HG03520 (cell line): ENCODE measurements at regions not wholly inside any gene's neighbourhood (a gene's known extent, or its start where the extent isn't known, plus 50 kb on each side); places are given as distances from the start of the nearest gene placed in this dataset.
"Not testable (repeated sequence)": the region's sequence is repeated elsewhere in the genome, so short reads cannot be mapped to it uniquely, and the experiment has no call there.

Experiments
- ATAC-seq: cut with Tn5 transposase; IDR thresholded peaks from one replicate; pipeline ENCODE4 v1.9.1; 2021; ENCODE audit warnings: mild to moderate bottlenecking, moderate library complexity; ENCODE audit not compliant: unreplicated experiment

DNA sequence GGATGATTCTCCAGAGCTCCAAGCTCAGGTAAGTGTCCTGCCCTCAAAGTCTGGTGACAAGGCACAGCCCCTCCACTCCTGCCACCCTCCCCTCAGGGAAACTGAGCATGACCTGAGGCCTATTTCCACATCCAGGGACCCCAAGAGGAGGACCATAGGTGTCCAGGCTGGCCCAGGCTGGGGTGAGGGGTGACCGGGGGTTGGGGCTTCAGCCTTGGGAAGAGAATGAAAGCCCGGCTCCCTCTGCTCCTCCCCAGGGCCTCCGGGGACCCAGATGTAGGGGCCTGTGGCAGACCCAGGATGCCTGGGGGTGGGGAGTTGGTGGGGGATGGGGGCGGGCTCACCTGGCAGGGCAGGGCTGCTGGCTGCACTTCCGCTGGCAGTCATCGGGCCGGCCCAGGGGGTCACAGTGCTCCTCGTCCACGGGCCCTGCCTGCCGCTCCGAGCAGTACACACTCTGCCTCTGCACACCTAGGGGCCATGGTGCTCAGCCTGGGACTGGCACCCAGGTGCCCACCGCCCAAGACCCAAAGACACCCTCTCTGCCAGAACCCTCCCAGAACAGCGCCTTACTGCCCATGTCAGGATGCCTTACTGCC, 116.5 kb upstream of the AKAP13 start:
- not testable (repeated sequence) for ATAC-seq

DNA sequence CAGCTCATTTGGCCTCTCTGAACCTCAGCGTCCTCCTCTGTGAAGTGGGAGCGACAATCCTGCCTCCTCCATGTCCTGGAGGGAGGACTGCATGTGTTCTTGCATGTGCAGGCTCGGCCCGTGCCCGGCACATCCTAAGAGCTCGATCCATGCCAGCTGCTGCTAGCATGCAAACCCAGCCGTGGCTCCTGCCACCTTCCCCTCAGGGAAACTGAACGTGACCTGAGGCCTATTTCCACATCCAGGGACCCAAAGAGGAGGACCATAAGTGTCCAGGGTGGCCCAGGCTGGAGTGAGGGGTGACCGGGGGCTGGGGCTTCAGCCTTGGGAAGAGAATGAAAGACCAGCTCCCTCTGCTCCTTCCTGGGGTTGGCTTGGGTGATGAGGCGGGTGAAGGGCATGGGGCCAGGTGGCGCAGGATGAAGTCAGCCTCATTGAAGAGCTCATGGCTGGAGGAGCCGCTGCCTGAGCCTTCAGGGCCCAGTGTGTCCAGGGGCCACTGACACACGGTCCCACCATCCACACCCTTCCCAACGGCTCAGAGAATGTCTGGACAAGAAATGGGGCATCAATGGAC, 115.7 kb upstream of the AKAP13 start:
- not testable (repeated sequence) for ATAC-seq

DNA sequence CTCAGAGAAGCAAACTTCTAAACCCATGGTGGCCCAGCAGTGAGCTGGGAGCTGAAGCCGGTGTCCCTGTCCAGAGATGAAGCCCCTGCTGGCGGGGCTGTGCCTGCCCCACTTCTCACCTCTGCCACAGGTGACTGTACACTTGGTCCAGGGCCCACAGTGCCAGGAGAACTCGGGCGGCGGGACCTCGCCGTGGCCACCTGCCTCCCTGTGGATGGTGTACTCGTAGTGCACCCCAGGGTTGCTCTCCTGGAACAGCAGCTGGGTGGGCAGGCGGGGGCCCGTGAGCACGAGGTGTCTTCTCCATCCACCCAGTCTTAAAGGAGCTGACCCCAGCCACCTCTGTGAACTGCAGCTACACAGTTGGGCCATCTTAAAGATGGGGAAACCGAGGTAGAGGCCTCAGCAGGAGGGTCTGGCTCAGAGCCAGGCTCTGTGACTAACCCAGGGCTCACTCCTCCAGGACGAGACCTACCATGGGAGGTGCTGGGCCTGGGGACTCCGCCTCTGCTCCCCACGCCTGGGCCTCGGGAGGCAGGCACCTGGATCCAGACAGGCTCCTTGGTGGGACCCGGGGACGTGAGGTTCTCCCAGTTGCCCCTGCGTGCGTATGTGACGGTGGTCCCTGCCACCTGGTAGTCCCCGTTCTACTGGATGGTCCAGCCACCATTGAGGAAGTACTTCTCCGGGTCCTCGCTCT, 113.1 kb upstream of the AKAP13 start:
- not testable (repeated sequence) for ATAC-seq

DNA sequence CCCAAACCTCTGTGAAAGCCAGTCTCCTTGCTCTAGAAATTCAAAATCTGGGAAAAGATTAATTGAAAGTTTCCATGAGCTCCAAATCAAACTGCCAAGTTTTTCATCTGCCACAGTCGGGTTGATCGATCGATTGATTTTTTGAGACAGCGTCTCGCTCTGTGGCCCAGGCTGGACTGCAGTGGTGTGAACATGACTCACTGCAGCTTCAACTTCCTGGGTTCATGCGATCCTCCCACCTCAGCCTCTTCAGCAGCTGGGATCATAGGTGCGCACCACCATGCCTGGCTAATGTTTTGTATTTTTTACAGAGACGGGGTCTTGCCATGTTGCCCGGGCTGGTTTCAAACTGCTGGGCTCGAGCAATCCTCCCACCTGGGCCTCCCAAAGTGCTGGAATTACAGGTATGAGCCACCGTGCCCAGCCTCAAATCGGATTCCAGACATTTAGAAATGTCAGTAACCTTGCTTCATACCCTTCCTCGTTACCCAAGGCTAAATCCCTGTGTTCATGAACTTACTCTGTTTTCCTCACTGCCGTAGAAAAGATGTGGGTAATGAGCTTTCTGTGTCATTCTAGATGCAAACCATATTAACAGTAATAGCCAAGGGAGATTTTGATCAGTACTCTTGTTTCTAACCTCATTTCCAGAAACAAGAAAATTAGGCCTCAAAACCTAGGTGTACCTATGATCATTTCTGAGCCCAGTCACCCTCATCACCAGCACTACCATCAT, 105.9 kb upstream of the AKAP13 start:
- no peak for ATAC-seq

DNA sequence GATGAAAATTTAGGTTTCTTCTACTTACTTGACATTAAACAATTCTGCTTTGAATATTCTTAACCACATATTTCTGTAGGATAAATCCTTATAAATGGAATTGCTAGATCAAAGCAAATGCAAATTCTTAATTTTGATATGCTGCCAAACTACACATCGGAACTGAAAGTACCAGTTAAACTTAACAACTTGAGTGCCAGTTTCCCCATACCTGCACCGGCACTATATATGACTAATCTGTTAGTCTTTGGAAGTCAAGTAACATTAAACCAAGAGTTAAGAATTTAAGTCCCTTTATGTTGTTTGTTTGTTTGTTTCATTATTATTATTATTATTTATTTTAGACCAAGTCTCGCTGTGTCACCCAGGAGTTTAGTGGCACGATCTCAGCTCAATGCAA, 103.9 kb upstream of the AKAP13 start:
- no peak for ATAC-seq

DNA sequence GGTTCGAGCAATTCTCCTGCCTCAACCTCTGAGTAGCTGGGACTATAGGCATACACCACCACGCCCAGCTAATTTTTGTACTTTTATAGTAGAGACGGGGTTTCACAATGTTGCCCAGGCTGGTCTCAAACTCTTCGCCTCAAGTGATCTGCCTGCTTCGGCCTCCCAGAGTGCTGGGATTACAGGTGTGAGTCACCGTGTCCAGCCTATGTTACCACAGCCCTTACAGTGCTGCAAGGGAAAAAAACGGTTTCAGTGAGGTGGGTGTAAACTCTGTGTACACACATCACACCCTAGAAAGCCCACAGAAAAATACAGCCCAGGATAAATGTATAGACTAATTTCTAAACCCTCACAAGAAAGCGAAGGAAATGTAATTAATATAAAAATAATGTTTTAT, 103.5 kb upstream of the AKAP13 start:
- no peak for ATAC-seq

DNA sequence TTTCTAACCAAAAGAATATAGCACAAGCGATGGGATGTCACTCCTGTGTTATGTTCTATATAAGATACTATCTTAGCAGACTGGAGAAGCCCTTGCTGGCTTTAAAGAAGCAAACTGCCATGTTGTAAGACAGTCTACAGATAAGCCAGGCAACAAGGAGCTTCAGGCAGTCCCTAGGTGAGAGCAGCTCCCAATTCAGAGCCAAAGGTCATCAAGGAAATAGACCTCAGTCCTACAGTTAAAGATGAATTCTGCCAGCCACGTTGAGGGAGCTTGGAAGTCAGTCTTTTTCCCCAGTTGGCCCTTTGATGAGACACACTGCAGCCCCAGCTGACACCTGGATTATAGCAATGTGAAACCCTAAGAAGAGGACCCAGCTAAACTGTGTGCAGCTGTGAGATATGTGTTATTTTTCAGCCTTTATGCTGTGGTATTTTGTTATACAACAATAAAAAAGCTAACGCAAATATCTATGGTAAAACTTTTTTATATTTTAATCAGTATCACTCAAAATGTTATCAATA, 102.5 kb upstream of the AKAP13 start:
- no peak for ATAC-seq

DNA sequence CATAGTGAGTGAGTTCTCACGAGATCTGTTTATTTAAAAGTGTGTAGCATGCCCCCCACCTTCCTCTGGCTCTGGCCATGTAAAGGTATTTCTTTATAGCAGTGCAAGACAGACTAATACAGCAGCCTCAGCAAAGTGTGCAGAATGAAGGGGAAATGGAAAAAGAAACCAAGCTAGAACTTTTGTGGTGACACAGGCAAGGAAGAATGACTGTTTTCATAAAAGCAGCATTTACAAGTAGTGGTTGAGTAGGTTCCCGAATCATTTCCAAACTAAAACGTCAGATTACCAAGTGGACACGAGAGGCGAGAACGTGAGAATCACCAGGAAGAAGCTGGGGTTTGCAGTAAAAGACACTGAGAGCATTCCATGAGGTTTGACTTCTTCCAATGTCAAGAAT, 100.2 kb upstream of the AKAP13 start:
- no peak for ATAC-seq

DNA sequence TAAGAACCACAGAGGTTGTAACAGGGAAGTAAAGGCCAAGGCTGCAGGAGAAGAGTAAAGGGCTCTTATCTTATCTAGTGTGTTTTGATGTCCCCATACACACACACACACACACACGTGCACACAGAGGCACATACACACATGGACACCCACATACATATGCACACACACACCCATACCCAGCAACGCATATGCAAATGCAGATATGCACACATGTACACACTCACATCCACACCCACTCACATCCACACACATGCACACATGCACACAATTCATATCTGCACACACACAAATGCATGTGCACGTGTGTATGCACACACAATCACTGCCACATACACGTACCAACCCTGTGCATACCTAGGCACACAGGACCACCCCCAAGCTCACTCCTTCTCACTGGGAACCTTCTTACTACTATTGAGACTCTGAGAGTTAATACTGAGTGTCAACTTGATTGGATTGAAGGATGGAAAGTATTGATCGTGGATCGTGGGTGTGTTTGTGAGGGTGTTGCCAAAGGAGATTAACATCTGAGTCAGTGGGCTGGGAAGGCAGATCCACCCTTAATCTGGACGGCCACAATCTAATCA, 99.0 kb upstream of the AKAP13 start:
- ATAC-seq = no peak

DNA sequence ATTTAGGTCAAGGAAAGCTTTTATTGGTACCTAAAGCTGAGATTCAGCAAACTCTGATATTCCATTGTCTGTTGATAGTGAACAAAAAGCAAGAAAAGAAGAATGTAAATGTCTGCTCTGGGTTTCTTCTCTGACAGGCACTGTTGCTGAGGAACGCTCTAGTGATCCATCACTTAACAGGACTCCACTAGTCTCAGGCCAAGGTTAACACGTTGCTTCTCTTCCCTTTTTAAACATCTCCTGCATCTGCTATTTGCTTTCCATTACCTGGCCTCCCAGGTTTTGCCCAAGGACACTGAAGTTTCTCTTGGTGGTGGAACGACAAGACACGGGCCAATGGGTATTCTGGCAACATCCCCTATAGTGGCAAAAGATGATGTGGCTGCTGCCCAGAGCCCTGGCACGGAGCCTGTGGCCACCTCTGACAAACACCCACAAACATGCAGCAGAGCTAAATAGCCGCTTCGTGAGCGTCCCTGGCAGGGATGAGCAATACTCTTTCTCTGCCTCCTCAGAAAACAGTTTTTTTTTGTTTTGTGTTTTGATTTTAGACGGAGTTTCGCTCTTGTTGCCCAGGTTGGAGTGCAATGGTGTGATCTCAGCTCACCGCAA, 97.8 kb upstream of the AKAP13 start:
- ATAC-seq = no peak

DNA sequence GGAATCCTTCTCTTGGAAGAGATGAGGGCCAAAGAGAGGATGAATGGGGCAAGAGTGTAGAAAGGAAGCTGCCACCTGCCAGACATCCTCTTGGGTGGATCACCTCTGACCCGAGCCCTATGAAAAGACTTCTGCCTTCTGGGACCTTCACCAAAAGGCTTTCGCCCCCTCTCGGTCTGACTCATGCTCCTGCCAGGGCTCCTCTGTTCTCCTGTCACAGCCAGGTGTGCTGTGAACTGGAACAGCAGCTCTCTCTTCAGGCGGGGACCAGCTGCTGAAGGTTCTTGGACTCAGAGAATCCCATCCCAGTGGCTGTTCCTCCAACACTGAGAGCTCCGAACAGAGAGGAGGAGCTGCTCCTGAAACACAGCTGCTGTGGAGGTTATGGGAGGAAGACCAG, 96.6 kb upstream of the AKAP13 start:
- peak; percentile 56 for ATAC-seq

DNA sequence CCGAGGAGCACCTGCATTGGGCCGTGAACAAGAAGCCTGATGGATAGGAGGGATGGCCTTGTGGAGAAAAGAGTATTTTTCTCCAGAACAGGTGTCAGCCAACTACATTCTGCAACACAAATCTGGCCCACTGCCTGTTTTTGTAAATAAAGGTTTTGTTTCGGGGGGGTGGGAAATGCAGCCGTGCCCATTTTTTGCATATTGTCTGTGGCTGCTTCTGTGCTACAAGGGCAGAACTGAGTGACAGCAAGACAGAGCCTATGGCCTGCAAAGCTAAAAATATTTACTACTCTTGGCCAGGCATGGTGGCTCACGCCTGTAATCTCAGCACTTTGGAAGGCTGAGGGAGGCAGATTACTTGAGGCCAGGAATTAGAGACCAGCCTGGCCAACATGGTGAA, 95.9 kb upstream of the AKAP13 start:
- peak; percentile 81 for ATAC-seq

DNA sequence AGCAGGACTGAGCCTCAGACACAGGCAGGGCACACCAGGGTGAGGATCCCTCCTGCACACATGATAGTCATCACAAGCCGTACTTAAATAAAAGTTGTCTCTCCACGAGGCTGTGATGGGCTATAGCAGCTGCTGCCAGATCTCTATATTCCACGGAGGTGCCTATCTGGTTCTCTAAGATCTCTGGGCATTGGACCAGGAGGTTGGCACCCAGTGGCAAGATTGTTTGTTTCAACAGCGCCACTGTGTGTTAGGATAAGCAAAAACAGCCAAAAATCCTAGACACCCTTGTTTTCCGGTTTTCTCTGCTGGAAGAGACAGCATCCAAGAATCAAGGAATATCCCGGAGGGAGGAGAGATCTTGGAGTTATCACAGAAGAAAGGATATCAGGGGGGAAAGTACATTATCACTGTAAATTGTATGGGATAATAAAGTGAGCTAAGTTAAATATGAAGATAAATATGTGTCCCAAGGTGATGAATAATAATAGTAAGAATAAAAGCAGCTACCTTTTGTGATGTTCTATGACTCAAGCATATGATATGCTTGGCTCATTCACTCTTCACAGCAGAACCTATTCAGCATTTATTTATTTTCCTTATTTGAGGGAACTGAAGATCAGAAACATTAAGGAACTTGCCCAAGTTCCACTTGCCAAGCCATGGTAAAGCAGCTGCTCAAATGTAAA, 90.6 kb upstream of the AKAP13 start:
- no peak for ATAC-seq

DNA sequence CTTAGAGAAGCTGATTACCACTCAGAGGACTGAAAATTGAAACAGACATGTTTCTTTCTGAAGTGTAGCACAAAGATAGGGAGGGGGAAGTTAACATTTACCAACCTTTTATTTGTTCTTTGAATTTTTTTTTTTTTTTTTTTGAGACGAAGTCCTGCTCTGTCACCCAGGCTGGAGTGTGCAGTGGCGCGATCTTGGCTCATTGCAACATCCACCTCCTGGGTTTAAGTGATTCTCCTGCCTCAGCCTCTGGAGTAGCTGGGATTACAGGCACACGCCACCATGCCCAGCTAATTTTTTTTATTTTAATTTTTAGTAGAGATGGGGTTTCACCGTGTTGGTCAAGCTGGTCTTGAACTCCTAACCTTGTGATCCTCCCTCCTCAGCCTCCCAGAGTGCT, 87.8 kb upstream of the AKAP13 start:
- not testable (repeated sequence) for ATAC-seq

DNA sequence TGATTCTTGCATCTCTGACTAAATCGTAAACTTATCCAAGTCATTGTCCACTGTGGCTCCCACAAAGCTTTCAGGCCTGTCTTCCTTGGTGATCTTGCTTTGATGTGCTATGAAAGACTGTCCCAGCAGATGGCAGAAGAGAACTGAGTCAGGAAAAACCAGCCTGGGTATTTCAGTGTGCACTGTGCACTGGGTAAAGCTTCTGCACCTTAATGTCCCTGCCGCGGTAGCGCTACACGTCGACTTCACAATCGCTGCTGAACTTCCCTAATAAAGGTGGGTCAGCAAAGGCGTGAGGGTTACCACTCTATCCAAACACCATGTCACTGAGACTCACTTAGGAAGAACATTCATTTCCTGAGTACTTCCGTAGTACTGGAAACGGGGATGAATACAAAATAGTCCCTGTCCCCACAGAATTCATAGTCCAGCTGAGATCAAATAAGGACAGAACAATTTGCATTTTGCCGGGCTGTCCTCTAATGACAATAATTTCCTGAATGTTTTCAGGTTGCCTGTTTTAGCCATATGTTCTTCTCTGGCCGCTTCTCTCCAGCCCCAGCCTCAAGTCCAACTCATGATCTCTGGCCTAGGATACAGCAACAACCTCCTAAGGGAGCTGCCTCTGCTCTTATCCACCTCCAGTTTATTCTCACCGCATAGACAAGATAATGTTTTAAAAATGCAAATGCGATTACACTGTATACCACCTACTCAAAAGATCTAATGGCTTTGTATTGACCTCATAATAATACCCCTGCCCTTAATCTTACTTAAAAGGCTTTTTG, 83.6 kb upstream of the AKAP13 start:
- ATAC-seq = peak; percentile 83

DNA sequence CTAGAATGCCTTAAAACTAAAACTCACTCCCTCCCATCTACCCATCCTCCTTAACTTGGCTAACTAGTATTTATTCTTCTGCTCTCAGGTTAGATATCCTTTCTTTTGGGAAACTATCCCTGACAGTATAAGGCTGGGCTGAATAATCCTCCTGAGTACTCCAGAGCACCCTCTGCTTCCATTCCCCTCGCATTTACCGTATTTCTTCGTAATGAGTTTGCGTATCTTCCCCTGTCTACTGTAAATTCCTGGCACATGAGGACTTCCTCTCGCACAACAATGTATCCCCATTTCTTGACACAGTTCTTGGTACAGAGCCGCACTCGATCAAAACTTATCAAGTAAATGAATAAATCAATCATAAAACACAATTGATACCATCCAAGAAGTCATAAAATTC, 82.9 kb upstream of the AKAP13 start:
- no peak for ATAC-seq

DNA sequence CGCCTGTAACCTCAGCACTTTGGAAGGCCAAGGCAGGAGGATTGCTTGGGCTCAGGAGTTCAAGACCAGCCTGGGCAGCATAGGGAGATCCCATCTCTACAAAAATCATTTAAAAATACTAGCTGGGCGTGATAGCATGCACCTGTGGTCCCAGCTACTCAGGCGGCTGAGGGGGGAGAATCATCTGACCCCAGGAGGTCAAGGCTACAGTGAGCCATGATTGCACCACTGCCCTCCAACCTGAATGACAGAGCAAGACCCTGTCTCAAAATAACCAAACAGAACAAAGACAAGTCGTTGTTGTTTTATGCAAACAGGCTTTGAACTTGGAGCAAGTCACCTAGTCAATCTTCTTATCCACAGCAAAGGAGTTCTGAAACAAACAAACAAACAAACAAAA, 82.0 kb upstream of the AKAP13 start:
- no peak for ATAC-seq

DNA sequence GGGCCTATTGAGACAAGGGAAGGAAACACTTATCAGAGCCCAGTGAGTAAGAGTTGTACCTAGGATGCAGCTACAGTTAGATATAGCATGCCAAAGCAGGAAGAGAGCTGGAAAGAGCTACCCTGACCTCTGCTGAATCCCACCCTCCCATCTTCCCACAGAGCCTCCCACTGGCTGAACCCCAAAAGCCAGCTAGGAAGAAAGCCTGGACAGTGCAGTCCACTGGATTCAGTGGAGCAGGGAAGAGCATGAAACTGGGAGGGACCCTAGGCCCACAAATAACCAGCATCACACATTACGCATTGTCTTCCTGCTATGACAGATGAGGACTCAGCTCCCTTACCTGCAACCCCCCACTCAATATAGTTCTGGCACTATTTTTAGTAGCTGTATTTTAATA, 81.5 kb upstream of the AKAP13 start:
- ATAC-seq = no peak

DNA sequence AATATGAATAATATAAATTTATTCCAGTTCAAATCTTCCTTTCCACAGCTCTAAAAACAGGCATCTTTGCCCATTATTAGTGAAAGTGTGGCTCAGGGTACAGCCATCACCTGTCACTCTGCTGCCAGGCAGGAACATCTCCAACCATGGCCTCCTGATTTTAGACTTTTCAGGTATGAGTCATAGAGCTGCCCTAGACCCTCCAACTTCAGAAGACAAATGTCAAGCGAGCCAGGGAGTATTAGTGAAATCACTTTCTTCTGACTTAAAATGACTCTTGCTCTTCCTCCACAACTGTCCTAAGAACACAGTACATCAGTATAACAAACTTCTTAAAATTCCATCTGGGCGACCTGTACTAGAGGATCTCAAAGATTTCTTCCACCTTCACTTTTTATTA, 78.1 kb upstream of the AKAP13 start:
- no peak for ATAC-seq
